Activated T-helper 2 cell treated with anti-CD3 and anti-CD28 coated beads, Interferon-gamma antibody, Interleukin-2, Interleukin-4, amounts not matched to agents 10 μg/mL and 5 μg/mL and 100 μg/mL, durations not matched to agents 14 hours and 24 hours and 36 hours (primary cell): ENCODE measurements at regions not wholly inside any gene's neighbourhood (a gene's known extent, or its start where the extent isn't known, plus 50 kb on each side); places are given as distances from the start of the nearest gene placed in this dataset.
"Not testable (repeated sequence)": the region's sequence is repeated elsewhere in the genome, so short reads cannot be mapped to it uniquely, and the experiment has no call there.

Source experiments
- DNase-seq: peaks from one replicate; pipeline ENCODE4 v3.0.0; 2021; ENCODE audit warnings: low spot score
- H3K27ac Mint-ChIP-seq: one replicate; pipeline ENCODE4 v1.8.0; 2021; ENCODE audit warnings: mixed read lengths
- H3K27me3 Mint-ChIP-seq: one replicate; pipeline ENCODE4 v1.8.0; 2021; ENCODE audit warnings: low read depth, mixed read lengths
- H3K36me3 Mint-ChIP-seq: one replicate; pipeline ENCODE4 v1.8.0; 2021; ENCODE audit warnings: low read depth, mixed read lengths
- H3K4me1 Mint-ChIP-seq: one replicate; pipeline ENCODE4 v1.8.0; 2021; ENCODE audit warnings: low read depth, mixed read lengths
- H3K4me3 Mint-ChIP-seq: one replicate; pipeline ENCODE4 v1.8.0; 2021; ENCODE audit warnings: low read depth, mild to moderate bottlenecking, moderate library complexity, mixed read lengths
- H3K9me3 Mint-ChIP-seq: one replicate; pipeline ENCODE4 v1.8.0; 2021; ENCODE audit warnings: mixed read lengths
- intact Hi-C: fragments of 100-400 bp; cut with micrococcal nuclease; formaldehyde crosslinking; loops from one replicate; pipeline ENCODE4 v1.15.1; 2023

- no peaks in the 10 kb centered on the region for H3K27me3 Mint-ChIP-seq
- no peaks in the 10 kb centered on the region for H3K36me3 Mint-ChIP-seq
- no peak overlapping the region for H3K4me3 Mint-ChIP-seq
- intact Hi-C loops: no loop called here
- DNase-seq: no peak
- no peak overlapping the region for H3K27ac Mint-ChIP-seq
- H3K9me3 Mint-ChIP-seq: peaks cover 21% of the 10 kb centered on the region
- H3K4me1 Mint-ChIP-seq: no peaks in the 10 kb centered on the region
These were observed 1572.7 kb upstream of the PRR20A start for GRCh38 chr13:55567721-55568625.

GRCh38 chr13:55569082-55569481 lies 1571.6 kb upstream of the PRR20A start:
- no peak for DNase-seq
- H3K4me1 Mint-ChIP-seq: no peaks in the 10 kb centered on the region
- H3K4me3 Mint-ChIP-seq: no peak overlapping the region
- peaks cover 21% of the 10 kb centered on the region for H3K9me3 Mint-ChIP-seq
- intact Hi-C loops: no loop called here
- no peaks in the 10 kb centered on the region for H3K36me3 Mint-ChIP-seq
- no peak overlapping the region for H3K27ac Mint-ChIP-seq
- no peaks in the 10 kb centered on the region for H3K27me3 Mint-ChIP-seq

GRCh38 chr13:55569514-55569913 lies 1571.2 kb upstream of the PRR20A start:
- DNase-seq: no peak
- Mint-ChIP-seq H3K9me3 (peaks cover 20% of the 10 kb centered on the region), H3K4me3 (no peak overlapping the region), H3K4me1 (no peaks in the 10 kb centered on the region), H3K27ac (no peak overlapping the region), H3K27me3 (no peaks in the 10 kb centered on the region), H3K36me3 (no peaks in the 10 kb centered on the region)
- intact Hi-C loops: no loop called here

- no peaks in the 10 kb centered on the region for H3K4me1 Mint-ChIP-seq
- H3K4me3 Mint-ChIP-seq: no peak overlapping the region
- no peaks in the 10 kb centered on the region for H3K36me3 Mint-ChIP-seq
- intact Hi-C loops: no loop called here
- H3K9me3 Mint-ChIP-seq: peaks cover 20% of the 10 kb centered on the region
- no peak for DNase-seq
- no peaks in the 10 kb centered on the region for H3K27me3 Mint-ChIP-seq
- no peak overlapping the region for H3K27ac Mint-ChIP-seq
These were observed 1570.3 kb upstream of the PRR20A start for GRCh38 chr13:55570371-55570770.

GRCh38 chr13:55571237-55571867 lies 1569.4 kb upstream of the PRR20A start:
- intact Hi-C loops: no loop called here
- peaks cover 26% of the 10 kb centered on the region for H3K9me3 Mint-ChIP-seq
- no peak overlapping the region for H3K4me3 Mint-ChIP-seq
- H3K27me3 Mint-ChIP-seq: no peaks in the 10 kb centered on the region
- no peak for DNase-seq
- H3K4me1 Mint-ChIP-seq: no peaks in the 10 kb centered on the region
- no peak overlapping the region for H3K27ac Mint-ChIP-seq
- H3K36me3 Mint-ChIP-seq: no peaks in the 10 kb centered on the region

GRCh38 chr13:55572408-55572807 lies 1568.3 kb upstream of the PRR20A start:
- Mint-ChIP-seq H3K4me1 (no peaks in the 10 kb centered on the region), H3K9me3 (peaks cover 20% of the 10 kb centered on the region), H3K36me3 (no peaks in the 10 kb centered on the region), H3K27ac (no peak overlapping the region), H3K27me3 (no peaks in the 10 kb centered on the region), H3K4me3 (no peak overlapping the region)
- intact Hi-C loops: no loop called here
- DNase-seq: no peak

GRCh38 chr13:55572862-55573261 lies 1567.9 kb upstream of the PRR20A start:
- Mint-ChIP-seq H3K9me3 (peaks cover 22% of the 10 kb centered on the region), H3K27ac (no peak overlapping the region), H3K4me1 (no peaks in the 10 kb centered on the region), H3K27me3 (no peaks in the 10 kb centered on the region), H3K4me3 (no peak overlapping the region), H3K36me3 (no peaks in the 10 kb centered on the region)
- no peak for DNase-seq
- intact Hi-C loops: no loop called here

- Mint-ChIP-seq H3K4me3 (no peak overlapping the region), H3K27me3 (no peaks in the 10 kb centered on the region), H3K9me3 (peaks cover 22% of the 10 kb centered on the region), H3K4me1 (no peaks in the 10 kb centered on the region), H3K36me3 (no peaks in the 10 kb centered on the region), H3K27ac (no peak overlapping the region)
- no peak for DNase-seq
- intact Hi-C loops: no loop called here
These were observed 1567.2 kb upstream of the PRR20A start for GRCh38 chr13:55573565-55573964.

- H3K27ac Mint-ChIP-seq: no peak overlapping the region
- H3K4me1 Mint-ChIP-seq: no peaks in the 10 kb centered on the region
- H3K4me3 Mint-ChIP-seq: no peak overlapping the region
- peaks cover 23% of the 10 kb centered on the region for H3K9me3 Mint-ChIP-seq
- no peaks in the 10 kb centered on the region for H3K36me3 Mint-ChIP-seq
- no peak for DNase-seq
- intact Hi-C loops: no loop called here
- no peaks in the 10 kb centered on the region for H3K27me3 Mint-ChIP-seq
These were observed 1564.3 kb upstream of the PRR20A start for GRCh38 chr13:55576389-55576788.

- intact Hi-C loops: no loop called here
- Mint-ChIP-seq H3K36me3 (no peaks in the 10 kb centered on the region), H3K4me3 (no peak overlapping the region)
These were observed 1563.5 kb upstream of the PRR20A start for GRCh38 chr13:55577082-55577846.

GRCh38 chr13:55577847-55578210 lies 1562.9 kb upstream of the PRR20A start:
- DNase-seq: no peak
- intact Hi-C loops: no loop called here
- Mint-ChIP-seq H3K4me3 (no peak overlapping the region), H3K9me3 (peaks cover 33% of the 10 kb centered on the region), H3K27me3 (no peaks in the 10 kb centered on the region), H3K4me1 (no peaks in the 10 kb centered on the region), H3K27ac (no peak overlapping the region), H3K36me3 (no peaks in the 10 kb centered on the region)

More at GRCh38 chr13:55577082-55577846, 1563.5 kb upstream of the PRR20A start:
- Mint-ChIP-seq H3K27me3 (no peaks in the 10 kb centered on the region), H3K27ac (no peak overlapping the region), H3K9me3 (peaks cover 28% of the 10 kb centered on the region), H3K4me1 (no peaks in the 10 kb centered on the region)
- no peak for DNase-seq

- H3K4me3 Mint-ChIP-seq, DNase-seq, H3K27ac Mint-ChIP-seq, H3K36me3 Mint-ChIP-seq, H3K27me3 Mint-ChIP-seq, H3K4me1 Mint-ChIP-seq, intact Hi-C loops: not testable (repeated sequence)
- peaks cover 46% of the 10 kb centered on the region for H3K9me3 Mint-ChIP-seq
These were observed 1558.4 kb upstream of the PRR20A start for GRCh38 chr13:55582294-55582693.
